ENCODE measurements at regions not wholly inside any gene's neighbourhood (a gene's known extent, or its start where the extent isn't known, plus 50 kb on each side); places are given as distances from the start of the nearest gene placed in this dataset.

GRCh38 chr18:47413327-47413726, 161.9 kb upstream of the SKOR2 start:
- TF ChIP-seq TSHZ2 (CRISPR knock-in tag; IDR thresholded peaks at IDR 0.05) (no peak), ZC3H10 (CRISPR knock-in tag; IDR thresholded peaks at IDR 0.05) (no peak), ZFP3 (CRISPR knock-in tag; IDR thresholded peaks at IDR 0.05) (no peak), GLIS3 (CRISPR knock-in tag; IDR thresholded peaks at IDR 0.05) (no peak), ZFP30 (CRISPR knock-in tag; IDR thresholded peaks at IDR 0.05) (no peak), ISL1 (CRISPR knock-in tag; IDR thresholded peaks at IDR 0.05) (no peak), PATZ1 (CRISPR knock-in tag; IDR thresholded peaks at IDR 0.05; ENCODE audit: borderline replicate concordance) (no peak), TOX (CRISPR knock-in tag; IDR thresholded peaks at IDR 0.05; ENCODE audit: borderline replicate concordance) (no peak)
